ENCODE measurements at regions not wholly inside any gene's neighbourhood (a gene's known extent, or its start where the extent isn't known, plus 50 kb on each side); places are given as distances from the start of the nearest gene placed in this dataset.

GRCh38 chr3:99373088-99373845 is 265.1 kb upstream of the COL8A1 start:
- TF ChIP-seq CTCF (conservative IDR thresholded peaks at IDR 0.05; ENCODE audit: low read length) = no peak
- no peak for TF ChIP-seq EZH2phosphoT487 (IDR thresholded peaks at IDR 0.05; ENCODE audit: borderline replicate concordance)
